GM19238 (cell line): ENCODE measurements at regions not wholly inside any gene's neighbourhood (a gene's known extent, or its start where the extent isn't known, plus 50 kb on each side); places are given as distances from the start of the nearest gene placed in this dataset.

Experiments
- DNase-seq: peaks from one replicate; pipeline ENCODE4 v3.0.0; 2011; ENCODE audit warnings: low spot score; ENCODE audit not compliant: insufficient read length

- no peak for DNase-seq
These were observed 50.7 kb upstream of the TLR3 start for GRCh38 chr4:186018261-186018660.

GRCh38 chr4:186018784-186019183, 50.2 kb upstream of the TLR3 start:
- no peak for DNase-seq
